ENCODE measurements at regions not wholly inside any gene's neighbourhood (a gene's known extent, or its start where the extent isn't known, plus 50 kb on each side); places are given as distances from the start of the nearest gene placed in this dataset.

- no peak for TF ChIP-seq POLR2A (IDR thresholded peaks at IDR 0.05)
- no peaks in the 10 kb centered on the region for H3K27me3 ChIP-seq
- no peak overlapping the region for H3K27ac ChIP-seq
- no peaks in the 10 kb centered on the region for H3K36me3 ChIP-seq
- no peak overlapping the region for H3K4me3 ChIP-seq (replicated peaks in 1 of 3)
- H3K9me3 ChIP-seq = no peaks in the 10 kb centered on the region
- 93 to 96% methylated on average over 4 of the region's 4 CpGs for WGBS, 2 donors
- intact Hi-C loops (cut with DNase I) = no loop called here
- H3K4me1 ChIP-seq = no peaks in the 10 kb centered on the region
- no peak for DNase-seq
These were observed 404.8 kb upstream of the RORA start for GRCh38 chr15:61633951-61634350.

- Histone ChIP-seq H3K36me3 (no peaks in the 10 kb centered on the region), H3K27me3 (no peaks in the 10 kb centered on the region), H3K4me1 (peaks cover 0 to 3% of the 10 kb centered on the region in 2 donors), H3K9me3 (no peaks in the 10 kb centered on the region), H3K4me3 (replicated peaks in 1 of 3) (no peak overlapping the region), H3K27ac (no peak overlapping the region)
- TF ChIP-seq POLR2A (IDR thresholded peaks at IDR 0.05) (no peak), CTCF (IDR thresholded peaks at IDR 0.05) (no peak)
- intact Hi-C loops (cut with DNase I) = no loop called here
- DNase-seq = no peak
- 84 to 89% methylated on average over 3 of the region's 3 CpGs for WGBS, 2 donors
These were observed 400.2 kb upstream of the RORA start for GRCh38 chr15:61629269-61629668.

- TF ChIP-seq POLR2A (IDR thresholded peaks at IDR 0.05) (no peak), CTCF (IDR thresholded peaks at IDR 0.05) (no peak)
- Histone ChIP-seq H3K9me3 (no peaks in the 10 kb centered on the region), H3K4me3 (replicated peaks in 1 of 3) (no peak overlapping the region), H3K27me3 (no peaks in the 10 kb centered on the region), H3K4me1 (peaks cover 0 to 3% of the 10 kb centered on the region in 2 donors), H3K36me3 (no peaks in the 10 kb centered on the region), H3K27ac (no peak overlapping the region)
- intact Hi-C loops (cut with DNase I) = no loop called here
- no peak for DNase-seq
- WGBS, 2 donors = 71 to 73% methylated on average over 7 of the region's 7 CpGs
These were observed 395.8 kb upstream of the RORA start for GRCh38 chr15:61624950-61625349.

- H3K27ac ChIP-seq = no peak overlapping the region
- H3K4me3 ChIP-seq (replicated peaks in 1 of 3) = no peak overlapping the region
- H3K4me1 ChIP-seq = peaks cover 0 to 3% of the 10 kb centered on the region in 2 donors
- WGBS, 2 donors = 77 to 84% methylated on average over 15 of the region's 15 CpGs
- H3K27me3 ChIP-seq = no peaks in the 10 kb centered on the region
- intact Hi-C loops (cut with DNase I) = no loop called here
- TF ChIP-seq POLR2A (IDR thresholded peaks at IDR 0.05) (no peak), CTCF (IDR thresholded peaks at IDR 0.05) (no peak)
- H3K36me3 ChIP-seq = no peaks in the 10 kb centered on the region
- H3K9me3 ChIP-seq = no peaks in the 10 kb centered on the region
- no peak for DNase-seq
These were observed 394.6 kb upstream of the RORA start for GRCh38 chr15:61623746-61624145.

- Histone ChIP-seq H3K27me3 (no peaks in the 10 kb centered on the region), H3K9me3 (no peaks in the 10 kb centered on the region), H3K36me3 (no peaks in the 10 kb centered on the region), H3K27ac (no peak overlapping the region), H3K4me1 (peaks cover 0 to 3% of the 10 kb centered on the region in 2 donors), H3K4me3 (replicated peaks in 1 of 3) (no peak overlapping the region)
- TF ChIP-seq CTCF (IDR thresholded peaks at IDR 0.05) (no peak), POLR2A (IDR thresholded peaks at IDR 0.05) (no peak)
- DNase-seq = no peak
- intact Hi-C loops (cut with DNase I) = no loop called here
- WGBS, 2 donors = 92 to 96% methylated on average over 2 of the region's 2 CpGs
These were observed 392.8 kb upstream of the RORA start for GRCh38 chr15:61621865-61622264.

GRCh38 chr15:61621146-61621545 is 392.0 kb upstream of the RORA start:
- no peak overlapping the region for H3K27ac ChIP-seq
- DNase-seq = peak; percentile 50 to 51
- TF ChIP-seq CTCF (IDR thresholded peaks at IDR 0.05) (peak in 3 of 6 experiments; percentile 52 to 63 (median 59)), POLR2A (IDR thresholded peaks at IDR 0.05) (no peak)

More at GRCh38 chr15:61621146-61621545, 392.0 kb upstream of the RORA start:
- H3K36me3 ChIP-seq = no peaks in the 10 kb centered on the region
- intact Hi-C loops (cut with DNase I) = no loop called here
- H3K4me1 ChIP-seq = peaks cover 0 to 3% of the 10 kb centered on the region in 2 donors
- no peaks in the 10 kb centered on the region for H3K9me3 ChIP-seq
- no peak overlapping the region for H3K4me3 ChIP-seq (replicated peaks in 1 of 3)
- 3 to 11% methylated on average over 2 of the region's 2 CpGs for WGBS, 2 donors
- H3K27me3 ChIP-seq = no peaks in the 10 kb centered on the region
